PC-3 (cell line): ENCODE measurements at regions not wholly inside any gene's neighbourhood (a gene's known extent, or its start where the extent isn't known, plus 50 kb on each side); places are given as distances from the start of the nearest gene placed in this dataset.
A peak's percentile ranks its signal among the peaks of the same experiment; 100 is the strongest.
"Not testable (repeated sequence)": the region's sequence is repeated elsewhere in the genome, so short reads cannot be mapped to it uniquely, and the experiment has no call there.

ENCODE experiments used
- ATAC-seq: fragments of 200-7000 bp; cut with Tn5 transposase; 2 replicates; pipeline ENCODE4 v1.9.1; 2020; ENCODE audit warnings: mild to moderate bottlenecking, moderate library complexity
- BruUV-seq: library from RNA; stranded (reverse); fragments of 400-500 nt; replicated peaks from 2 replicates; lab custom pipeline; 2021; lab: Mats Ljungman, UMichigan
- CTCF ChIA-PET: fragments of 300-600 bp; sonication (Branson Sonifier 250); formaldehyde crosslinking; loops from one replicate; lab custom pipeline; 2022; ENCODE audit warnings: antibody characterized with exemption; lab: Charles Lee
- POLR2A ChIA-PET: fragments of 300-600 bp; sonication (Branson Sonifier 250); formaldehyde crosslinking; loops from one replicate; lab custom pipeline; 2022; ENCODE audit warnings: antibody characterized with exemption; ENCODE audit not compliant: unreplicated experiment; lab: Charles Lee
- DNase-seq: peaks from one replicate; pipeline ENCODE4 v3.0.0-alpha.2; 2015
- H2AFZ ChIP-seq: fragments of 300-600 bp; sonication (generic); 2 replicates; pipeline ENCODE4 v1.6.0; 2016; ENCODE audit warnings: antibody characterized with exemption, low read length
- H3F3A ChIP-seq: fragments of 300-600 bp; sonication (generic); one replicate; pipeline ENCODE4 v1.6.0; 2017; ENCODE audit warnings: antibody characterized with exemption, low read length, control low read depth, mild to moderate bottlenecking; ENCODE audit not compliant: unreplicated experiment
- H3K27ac ChIP-seq: fragments of 300-600 bp; sonication (generic); 2 replicates; pipeline ENCODE4 v1.5.1; 2016; ENCODE audit warnings: mild to moderate bottlenecking, low read length
- H3K27me3 ChIP-seq: fragments of 300-600 bp; sonication (generic); 2 replicates; pipeline ENCODE4 v1.6.1; 2016; ENCODE audit warnings: low read length, mixed read lengths
- H3K36me3 ChIP-seq: fragments of 300-600 bp; sonication (generic); 2 replicates; pipeline ENCODE4 v1.6.1; 2016; ENCODE audit warnings: low read depth, mixed run types, low read length, mixed read lengths
- H3K4me1 ChIP-seq: fragments of 300-600 bp; sonication (generic); 2 replicates; pipeline ENCODE4 v1.5.1; 2016; ENCODE audit warnings: low read length; ENCODE audit not compliant: insufficient read depth
- H3K4me2 ChIP-seq: fragments of 300-600 bp; sonication (generic); 2 replicates; pipeline ENCODE4 v1.6.0; 2016; ENCODE audit warnings: low read length
- H3K4me3 ChIP-seq: fragments of 300-600 bp; sonication (generic); 2 replicates; pipeline ENCODE4 v1.5.1; 2016; ENCODE audit warnings: mild to moderate bottlenecking, low read length, mixed read lengths
- H3K79me2 ChIP-seq: fragments of 300-600 bp; sonication (generic); 2 replicates; pipeline ENCODE4 v1.6.1; 2017; ENCODE audit warnings: low read length, mixed read lengths
- H3K9ac ChIP-seq: fragments of 300-600 bp; sonication (generic); 2 replicates; pipeline ENCODE4 v1.6.0; 2016; ENCODE audit warnings: mild to moderate bottlenecking, low read length
- H3K9me2 ChIP-seq: fragments of 300-600 bp; sonication (generic); replicated peaks from 2 replicates; pipeline ENCODE4 v1.6.1; 2016; ENCODE audit warnings: mixed run types, low read length, mixed read lengths
- H3K9me3 ChIP-seq: fragments of 300-600 bp; sonication (generic); 2 replicates; pipeline ENCODE4 v1.6.1; 2016; ENCODE audit warnings: low read length, mixed read lengths
- H4K20me1 ChIP-seq: fragments of 300-600 bp; sonication (generic); 2 replicates; pipeline ENCODE4 v1.6.1; 2016; ENCODE audit warnings: low read length, mixed read lengths
- EZH2 ChIP-seq: fragments of 300-600 bp; sonication (generic); IDR thresholded peaks from one replicate; pipeline ENCODE4 v1.6.1; 2017; ENCODE audit warnings: antibody characterized with exemption, mild to moderate bottlenecking, low read length; ENCODE audit not compliant: unreplicated experiment
- EZH2phosphoT487 ChIP-seq: fragments of 300-600 bp; sonication (generic); IDR thresholded peaks from 2 replicates; pipeline ENCODE4 v1.6.1; 2018; ENCODE audit warnings: mild to moderate bottlenecking, antibody characterized with exemption, low read length, borderline replicate concordance
- intact Hi-C: fragments of 100-400 bp; cut with micrococcal nuclease; formaldehyde crosslinking; loops from 2 replicates; pipeline ENCODE4 v1.9.0; 2023
- TF ChIP-seq, protein P1 (sequence below): fragments of 300-600 bp; sonication (generic); conservative IDR thresholded peaks from 2 replicates; pipeline ENCODE4 v1.5.1; 2017; ENCODE audit warnings: antibody characterized with exemption, low read depth, mild to moderate bottlenecking, low read length

DNA sequence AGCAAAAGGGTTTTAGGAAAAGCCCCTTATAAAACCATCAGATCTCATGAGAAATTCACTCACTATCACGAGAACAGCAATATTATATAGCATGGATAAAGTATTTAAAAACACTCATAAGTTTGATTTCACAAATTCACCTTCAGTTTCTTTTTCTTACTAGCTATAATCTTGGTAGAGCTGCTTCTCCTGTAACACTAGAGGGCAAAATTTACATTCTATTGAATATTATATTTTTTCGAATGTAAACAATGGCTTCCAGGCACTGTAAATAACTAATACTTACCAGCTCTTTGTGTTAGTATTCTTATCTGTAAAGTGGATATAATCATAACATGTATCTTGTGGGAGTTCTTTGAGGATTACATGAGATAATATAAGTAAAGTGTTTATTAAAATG lies 259.6 kb downstream of the CCER1 start:
- no peaks in the 10 kb centered on the region for H4K20me1 ChIP-seq
- no peaks in the 10 kb centered on the region for H3K27me3 ChIP-seq
- no peaks in the 10 kb centered on the region for H3K9me3 ChIP-seq
- POLR2A ChIA-PET = no interaction called here
- peak overlapping the region; percentile 3; the same call in 1 of the 2 replicates for H3K4me3 ChIP-seq
- CTCF ChIA-PET = interaction anchor here (0.8 to 1.1 kb wide), 3 partner anchors 114 to 162 kb away, joined by 3 to 7 read pairs (median 4); no protein-coding TSS in a partner anchor
- H3K79me2 ChIP-seq = no peaks in the 10 kb centered on the region
- BruUV-seq = no TSS peak
- TF ChIP-seq, protein P1, sequence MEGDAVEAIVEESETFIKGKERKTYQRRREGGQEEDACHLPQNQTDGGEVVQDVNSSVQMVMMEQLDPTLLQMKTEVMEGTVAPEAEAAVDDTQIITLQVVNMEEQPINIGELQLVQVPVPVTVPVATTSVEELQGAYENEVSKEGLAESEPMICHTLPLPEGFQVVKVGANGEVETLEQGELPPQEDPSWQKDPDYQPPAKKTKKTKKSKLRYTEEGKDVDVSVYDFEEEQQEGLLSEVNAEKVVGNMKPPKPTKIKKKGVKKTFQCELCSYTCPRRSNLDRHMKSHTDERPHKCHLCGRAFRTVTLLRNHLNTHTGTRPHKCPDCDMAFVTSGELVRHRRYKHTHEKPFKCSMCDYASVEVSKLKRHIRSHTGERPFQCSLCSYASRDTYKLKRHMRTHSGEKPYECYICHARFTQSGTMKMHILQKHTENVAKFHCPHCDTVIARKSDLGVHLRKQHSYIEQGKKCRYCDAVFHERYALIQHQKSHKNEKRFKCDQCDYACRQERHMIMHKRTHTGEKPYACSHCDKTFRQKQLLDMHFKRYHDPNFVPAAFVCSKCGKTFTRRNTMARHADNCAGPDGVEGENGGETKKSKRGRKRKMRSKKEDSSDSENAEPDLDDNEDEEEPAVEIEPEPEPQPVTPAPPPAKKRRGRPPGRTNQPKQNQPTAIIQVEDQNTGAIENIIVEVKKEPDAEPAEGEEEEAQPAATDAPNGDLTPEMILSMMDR = peak; percentile 79
- TF ChIP-seq EZH2 (no peak), EZH2phosphoT487 (no peak)
- peak; percentile 55 for ATAC-seq
- no peaks in the 10 kb centered on the region for H3F3A ChIP-seq
- H3K27ac ChIP-seq = no peak overlapping the region
- H2AFZ ChIP-seq = peak overlapping the region; percentile 58; the same call in 1 of the 2 replicates
- H3K4me2 ChIP-seq = peak overlapping the region; percentile 8; the same call in 1 of the 2 replicates
- no peak overlapping the region for H3K9ac ChIP-seq
- no peaks in the 10 kb centered on the region for H3K4me1 ChIP-seq
- no peaks in the 10 kb centered on the region for H3K9me2 ChIP-seq
- intact Hi-C loops = loop anchor here (1.0 kb wide), 3 partner anchors 159 to 246 kb away; no protein-coding TSS in a partner anchor
- H3K36me3 ChIP-seq = no peaks in the 10 kb centered on the region
- peak; percentile 56 for DNase-seq

DNA sequence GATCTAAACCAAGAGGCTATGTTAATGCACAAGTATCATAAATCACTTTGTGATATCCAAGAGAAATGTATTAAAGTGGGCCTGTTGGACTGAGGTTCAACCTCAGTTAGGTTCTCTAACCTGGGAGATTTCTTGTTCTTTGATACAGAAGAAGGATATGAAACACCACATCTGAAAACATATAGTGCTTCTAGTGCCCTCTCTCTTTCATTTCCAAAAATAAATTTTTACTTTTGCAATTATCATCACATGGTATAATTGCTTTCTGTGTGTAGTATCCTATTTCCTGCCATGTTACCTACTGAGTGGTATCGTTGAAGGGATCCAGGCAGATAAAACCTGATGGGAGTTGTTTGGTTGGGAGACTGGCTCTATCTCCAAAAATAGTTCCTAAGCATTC lies 264.9 kb downstream of the CCER1 start:
- no TSS peak for BruUV-seq
- Histone ChIP-seq H3K9me2 (no peaks in the 10 kb centered on the region), H3K79me2 (no peaks in the 10 kb centered on the region), H2AFZ (no peak overlapping the region), H4K20me1 (no peaks in the 10 kb centered on the region), H3K4me2 (no peak overlapping the region), H3K36me3 (no peaks in the 10 kb centered on the region), H3K27me3 (no peaks in the 10 kb centered on the region), H3K4me3 (no peak overlapping the region), H3K9ac (no peak overlapping the region), H3K4me1 (no peaks in the 10 kb centered on the region), H3K27ac (no peak overlapping the region), H3F3A (no peaks in the 10 kb centered on the region), H3K9me3 (no peaks in the 10 kb centered on the region)
- ATAC-seq (peak; percentile 35; the same call in 1 of the 2 replicates), DNase-seq (no peak)
- TF ChIP-seq, protein P1 = no peak; the same call in 1 of the 2 replicates
- no peak for TF ChIP-seq EZH2phosphoT487
- TF ChIP-seq EZH2 = no peak
- CTCF ChIA-PET = no interaction called here
- intact Hi-C loops = loop anchor here (1.0 to 5.0 kb wide), 2 partner anchors 416 to 1148 kb away; no protein-coding TSS in a partner anchor
- POLR2A ChIA-PET = interaction anchor here (0.7 kb wide), 1 partner anchor 113 kb away, joined by 3 read pairs; no protein-coding TSS in a partner anchor

DNA sequence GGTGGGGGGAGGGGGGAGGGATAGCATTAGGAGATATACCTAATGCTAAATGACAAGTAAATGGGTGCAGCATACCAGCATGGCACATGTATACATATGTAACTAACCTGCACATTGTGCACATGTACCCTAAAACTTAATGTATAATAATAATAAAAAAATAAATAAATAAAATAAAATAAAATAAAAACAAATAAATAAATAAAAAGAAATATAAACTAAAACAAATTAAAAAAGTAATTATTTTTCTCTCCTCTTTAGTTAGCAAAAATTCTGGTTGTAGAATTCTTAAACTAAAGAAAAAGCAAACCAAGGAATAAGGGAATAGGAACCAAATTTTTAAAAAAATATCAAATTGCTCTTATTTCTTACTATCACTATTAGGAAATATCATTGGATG lies 267.3 kb downstream of the CCER1 start:
- POLR2A ChIA-PET = not testable (repeated sequence)

More for the DNA sequence above, 267.3 kb downstream of the CCER1 start:
- H3K4me2 ChIP-seq, H3K79me2 ChIP-seq, H3K9ac ChIP-seq, H3K9me3 ChIP-seq, H3K4me3 ChIP-seq, H3K27ac ChIP-seq, intact Hi-C loops, H3K4me1 ChIP-seq, CTCF ChIA-PET, H3K36me3 ChIP-seq, H3F3A ChIP-seq, H2AFZ ChIP-seq, H4K20me1 ChIP-seq, H3K9me2 ChIP-seq, BruUV-seq, ATAC-seq, DNase-seq, H3K27me3 ChIP-seq: not testable (repeated sequence)
